IMR-90 (cell line): ENCODE measurements at regions not wholly inside any gene's neighbourhood (a gene's known extent, or its start where the extent isn't known, plus 50 kb on each side); places are given as distances from the start of the nearest gene placed in this dataset.

Experiments used
- ATAC-seq: fragments of 200-7000 bp; cut with Tn5 transposase; 2 replicates; pipeline ENCODE4 v1.9.1; 2020; ENCODE audit warnings: low read depth, mild to moderate bottlenecking, moderate library complexity
- BruUV-seq: library from RNA; stranded (reverse); fragments of 400-500 nt; replicated peaks from 2 replicates; lab custom pipeline; 2021; lab: Mats Ljungman, UMichigan
- CTCF ChIA-PET: fragments of 300-600 bp; formaldehyde crosslinking; extraction: SDS; loops from one replicate; lab custom pipeline; 2021; ENCODE audit warnings: antibody characterized with exemption; lab: Yijun Ruan, JAX
- POLR2A ChIA-PET: fragments of 300-600 bp; sonication (Branson Sonifier 250); formaldehyde crosslinking; loops from one replicate; lab custom pipeline; 2022; ENCODE audit warnings: antibody characterized with exemption; ENCODE audit not compliant: unreplicated experiment; lab: Charles Lee
- DNase-seq: peaks from one replicate; pipeline ENCODE4 v3.0.0; 2013
- H2AFZ ChIP-seq: replicated peaks from 2 replicates; pipeline ENCODE3; 2013; ENCODE audit warnings: low read length, mild to moderate bottlenecking; ENCODE audit not compliant: poor library complexity
- H2AK5ac ChIP-seq: 2 replicates; pipeline ENCODE4 v1.6.1; 2013; ENCODE audit warnings: low read depth, low read length, inconsistent platforms
- H2AK9ac ChIP-seq: replicated peaks from 2 replicates; pipeline ENCODE3; 2013; ENCODE audit warnings: mild to moderate bottlenecking, low read depth, low read length, moderate library complexity; ENCODE audit not compliant: poor library complexity
- H2BK120ac ChIP-seq: 2 replicates; pipeline ENCODE4 v1.6.1; 2013; ENCODE audit warnings: low read depth, low read length, inconsistent platforms
- H2BK15ac ChIP-seq: 3 replicates; pipeline ENCODE4 v1.6.1; 2013; ENCODE audit warnings: low read depth, low read length, inconsistent platforms
- H2BK20ac ChIP-seq: 2 replicates; pipeline ENCODE4 v1.6.1; 2013; ENCODE audit warnings: low read depth, mild to moderate bottlenecking, inconsistent platforms, low read length, moderate library complexity
- H2BK5ac ChIP-seq: 2 replicates; pipeline ENCODE4 v1.6.1; 2013; ENCODE audit warnings: mild to moderate bottlenecking, low read depth, low read length, inconsistent platforms; ENCODE audit not compliant: poor library complexity, severe bottlenecking
- H3K14ac ChIP-seq: replicated peaks from 2 replicates; pipeline ENCODE4 v1.6.1; 2013; ENCODE audit warnings: low read depth, low read length, inconsistent platforms
- H3K18ac ChIP-seq: 2 replicates; pipeline ENCODE4 v1.6.1; 2013; ENCODE audit warnings: low read depth, low read length, control low read depth
- H3K23ac ChIP-seq: 2 replicates; pipeline ENCODE4 v1.6.1; 2013; ENCODE audit warnings: low read depth, low read length, inconsistent platforms
- H3K27ac ChIP-seq: 2 replicates; pipeline ENCODE4 v1.5.1; 2013; ENCODE audit warnings: mild to moderate bottlenecking, control low read depth, low read length; ENCODE audit not compliant: insufficient read depth
- H3K27me3 ChIP-seq: 2 replicates; pipeline ENCODE4 v1.6.1; 2013; ENCODE audit warnings: low read length; ENCODE audit not compliant: control insufficient read depth, insufficient read depth
- H3K36me3 ChIP-seq: 2 replicates; pipeline ENCODE4 v1.6.1; 2013; ENCODE audit warnings: low read length, mixed read lengths; ENCODE audit not compliant: control insufficient read depth, insufficient read depth
- H3K4ac ChIP-seq: 2 replicates; pipeline ENCODE4 v1.6.1; 2013; ENCODE audit warnings: low read depth, low read length, inconsistent platforms
- H3K4me1 ChIP-seq: 2 replicates; pipeline ENCODE4 v1.6.1; 2013; ENCODE audit warnings: low read length, mixed read lengths; ENCODE audit not compliant: control insufficient read depth, insufficient read depth
- H3K4me2 ChIP-seq: 2 replicates; pipeline ENCODE4 v1.6.1; 2013; ENCODE audit warnings: low read depth, mild to moderate bottlenecking, control low read depth, low read length, moderate library complexity
- H3K4me3 ChIP-seq: 2 replicates; pipeline ENCODE4 v1.5.1; 2013; ENCODE audit warnings: low read depth, mild to moderate bottlenecking, control low read depth, low read length, moderate library complexity; ENCODE audit not compliant: insufficient read depth
- H3K56ac ChIP-seq: 2 replicates; pipeline ENCODE4 v1.6.1; 2013; ENCODE audit warnings: low read length, inconsistent platforms; ENCODE audit not compliant: insufficient read depth; ENCODE audit errors: extremely low read depth
- H3K79me1 ChIP-seq, 2 experiments: 2 replicates each; pipeline ENCODE4 v1.6.1; 2013; ENCODE audit warnings: low read length in 2 of 2, inconsistent platforms in 1 of 2, low read depth in 1 of 2
- H3K9ac ChIP-seq: 2 replicates; pipeline ENCODE4 v1.6.1; 2013; ENCODE audit warnings: low read depth, low read length, control low read depth
- H3K9me1 ChIP-seq: 2 replicates; pipeline ENCODE4 v1.6.1; 2013; ENCODE audit warnings: low read length, inconsistent platforms; ENCODE audit not compliant: insufficient read depth
- H3K9me3 ChIP-seq: 2 replicates; pipeline ENCODE4 v1.6.1; 2013; ENCODE audit warnings: low read length; ENCODE audit not compliant: control insufficient read depth, insufficient read depth
- H4K20me1 ChIP-seq: 2 replicates; pipeline ENCODE4 v1.6.1; 2013; ENCODE audit warnings: low read length, inconsistent platforms; ENCODE audit not compliant: insufficient read depth
- H4K5ac ChIP-seq: 2 replicates; pipeline ENCODE4 v1.6.1; 2013; ENCODE audit warnings: mild to moderate bottlenecking, low read depth, low read length, control low read depth
- H4K8ac ChIP-seq, 2 experiments: 2 replicates each; pipeline ENCODE4 v1.6.1; 2013; ENCODE audit warnings: low read depth in 2 of 2, low read length in 2 of 2, control low read depth in 1 of 2, inconsistent platforms in 1 of 2
- H4K91ac ChIP-seq: 2 replicates; pipeline ENCODE4 v1.6.1; 2013; ENCODE audit warnings: low read depth, low read length, inconsistent platforms; ENCODE audit not compliant: insufficient read depth
- BHLHE40 ChIP-seq: fragments of 150-350 bp; IDR thresholded peaks from 2 replicates; pipeline ENCODE4 v1.6.1; 2016; ENCODE audit warnings: mild to moderate bottlenecking, low read depth, low read length
- CEBPB ChIP-seq: IDR thresholded peaks from 2 replicates; pipeline ENCODE4 v1.6.1; 2012; ENCODE audit warnings: low read depth, low read length, improper control_type of control experiment
- CHD1 ChIP-seq: IDR thresholded peaks from 2 replicates; pipeline ENCODE4 v1.6.1; 2012; ENCODE audit warnings: low read depth, low read length, improper control_type of control experiment
- FOS ChIP-seq: fragments of 150-350 bp; IDR thresholded peaks from 2 replicates; pipeline ENCODE4 v1.6.1; 2016; ENCODE audit warnings: low read depth, low read length
- MAFK ChIP-seq: IDR thresholded peaks from 2 replicates; pipeline ENCODE4 v1.6.1; 2012; ENCODE audit warnings: low read depth, low read length, improper control_type of control experiment
- MAZ ChIP-seq: IDR thresholded peaks from 2 replicates; pipeline ENCODE4 v1.6.1; 2012; ENCODE audit warnings: low read depth, mild to moderate bottlenecking, low read length, improper control_type of control experiment, moderate library complexity, borderline replicate concordance
- MXI1 ChIP-seq: IDR thresholded peaks from 2 replicates; pipeline ENCODE4 v1.6.1; 2012; ENCODE audit warnings: low read depth, mild to moderate bottlenecking, low read length, moderate library complexity, borderline replicate concordance
- NFE2L2 ChIP-seq: fragments of 150-350 bp; IDR thresholded peaks from 2 replicates; pipeline ENCODE4 v1.6.1; 2016; ENCODE audit warnings: low read depth, mild to moderate bottlenecking, low read length
- POLR2A ChIP-seq: IDR thresholded peaks from 2 replicates; pipeline ENCODE4 v1.6.1; 2012; ENCODE audit warnings: mild to moderate bottlenecking, low read depth, low read length
- RAD21 ChIP-seq: IDR thresholded peaks from 2 replicates; pipeline ENCODE4 v1.6.1; 2012; ENCODE audit warnings: low read length, improper control_type of control experiment
- RCOR1 ChIP-seq: IDR thresholded peaks from 2 replicates; pipeline ENCODE4 v1.6.1; 2012; ENCODE audit warnings: mild to moderate bottlenecking, low read length, improper control_type of control experiment; ENCODE audit not compliant: insufficient replicate concordance
- RFX5 ChIP-seq: IDR thresholded peaks from 2 replicates; pipeline ENCODE4 v1.8.0; 2012; ENCODE audit warnings: low read depth, mild to moderate bottlenecking, low read length, moderate library complexity
- SMC3 ChIP-seq: fragments of 150-350 bp; IDR thresholded peaks from 2 replicates; pipeline ENCODE4 v1.6.1; 2016; ENCODE audit warnings: low read depth, mild to moderate bottlenecking, antibody characterized with exemption, low read length, moderate library complexity
- USF2 ChIP-seq: fragments of 150-350 bp; IDR thresholded peaks from 2 replicates; pipeline ENCODE4 v1.6.1; 2017; ENCODE audit warnings: mild to moderate bottlenecking, antibody characterized with exemption, low read length, low read depth
- whole genome bisulfite sequencing, 2 experiments: methylation state at CpG; one replicate each; pipeline versions ENCODE4 v1.1.5 to v1.1.7; 2013; ENCODE audit warnings: missing lambda C conversion rate in 2 of 2; ENCODE audit not compliant: insufficient read length in 1 of 2; ENCODE audit errors: extremely low coverage in 2 of 2; 5-methylcytosine and 5-hydroxymethylcytosine counted together
- dilution Hi-C: fragments of 300-500 bp; cut with HindIII; formaldehyde crosslinking; loops from one replicate; pipeline ENCODE4 v1.14.3; 2018; ENCODE audit warnings: low sequenced_read_pairs; ENCODE audit not compliant: unreplicated experiment
- in situ Hi-C: fragments of 300-500 bp; cut with MboI; formaldehyde crosslinking; loops from 3 replicates; pipeline ENCODE4 v1.14.3; 2019; ENCODE audit warnings: low sequenced_read_pairs, inconsistent platforms, mixed read lengths
- intact Hi-C: fragments of 100-400 bp; cut with micrococcal nuclease; formaldehyde crosslinking; loops from 2 replicates; pipeline ENCODE4 v1.10.0; 2022
- TF ChIP-seq, protein P1 (sequence below): fragments of 150-350 bp; IDR thresholded peaks from 2 replicates; pipeline ENCODE4 v1.6.1; 2016; ENCODE audit warnings: low read depth, mild to moderate bottlenecking, low read length, moderate library complexity, borderline replicate concordance
- TF ChIP-seq, protein P2 (sequence below): conservative IDR thresholded peaks from 2 replicates; pipeline ENCODE4 v1.5.1; 2012; ENCODE audit warnings: mild to moderate bottlenecking, low read depth, low read length, improper control_type of control experiment

GRCh38 chr1:199875856-199876255 is 151.7 kb upstream of the NR5A2 start:
- Histone ChIP-seq H3K14ac (no peak overlapping the region), H3K9me1 (no peaks in the 10 kb centered on the region), H3K27me3 (no peaks in the 10 kb centered on the region), H2BK5ac (no peak overlapping the region), H3K36me3 (no peaks in the 10 kb centered on the region), H4K5ac (no peak overlapping the region), H3K9me3 (no peaks in the 10 kb centered on the region), H3K23ac (no peak overlapping the region), H3K9ac (no peak overlapping the region), H2BK20ac (no peak overlapping the region), H2BK120ac (no peak overlapping the region), H4K8ac (no peak overlapping the region), H4K20me1 (no peaks in the 10 kb centered on the region), H2AFZ (no peak overlapping the region), H3K79me1 (no peaks in the 10 kb centered on the region), H2AK9ac (no peak overlapping the region), H3K27ac (no peak overlapping the region), H3K56ac (no peak overlapping the region), H3K4ac (no peak overlapping the region), H3K4me3 (no peak overlapping the region), H3K4me2 (no peak overlapping the region), H3K4me1 (no peaks in the 10 kb centered on the region), H4K91ac (no peak overlapping the region), H3K18ac (no peak overlapping the region), H2BK15ac (no peak overlapping the region), H2AK5ac (no peak overlapping the region)
- POLR2A ChIA-PET, result no interaction called here
- intact Hi-C loops, result no loop called here
- DNase-seq (no peak), ATAC-seq (no peak)
- no TSS peak for BruUV-seq
- TF ChIP-seq RFX5 (no peak), MXI1 (no peak), USF2 (no peak), CHD1 (no peak), BHLHE40 (no peak), NFE2L2 (no peak), FOS (no peak), MAFK (no peak), CEBPB (no peak), MAZ (no peak), SMC3 (no peak), RAD21 (no peak), RCOR1 (no peak), POLR2A (no peak)
- TF ChIP-seq, protein P1, sequence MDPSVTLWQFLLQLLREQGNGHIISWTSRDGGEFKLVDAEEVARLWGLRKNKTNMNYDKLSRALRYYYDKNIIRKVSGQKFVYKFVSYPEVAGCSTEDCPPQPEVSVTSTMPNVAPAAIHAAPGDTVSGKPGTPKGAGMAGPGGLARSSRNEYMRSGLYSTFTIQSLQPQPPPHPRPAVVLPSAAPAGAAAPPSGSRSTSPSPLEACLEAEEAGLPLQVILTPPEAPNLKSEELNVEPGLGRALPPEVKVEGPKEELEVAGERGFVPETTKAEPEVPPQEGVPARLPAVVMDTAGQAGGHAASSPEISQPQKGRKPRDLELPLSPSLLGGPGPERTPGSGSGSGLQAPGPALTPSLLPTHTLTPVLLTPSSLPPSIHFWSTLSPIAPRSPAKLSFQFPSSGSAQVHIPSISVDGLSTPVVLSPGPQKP, result no peak
- TF ChIP-seq, protein P2, sequence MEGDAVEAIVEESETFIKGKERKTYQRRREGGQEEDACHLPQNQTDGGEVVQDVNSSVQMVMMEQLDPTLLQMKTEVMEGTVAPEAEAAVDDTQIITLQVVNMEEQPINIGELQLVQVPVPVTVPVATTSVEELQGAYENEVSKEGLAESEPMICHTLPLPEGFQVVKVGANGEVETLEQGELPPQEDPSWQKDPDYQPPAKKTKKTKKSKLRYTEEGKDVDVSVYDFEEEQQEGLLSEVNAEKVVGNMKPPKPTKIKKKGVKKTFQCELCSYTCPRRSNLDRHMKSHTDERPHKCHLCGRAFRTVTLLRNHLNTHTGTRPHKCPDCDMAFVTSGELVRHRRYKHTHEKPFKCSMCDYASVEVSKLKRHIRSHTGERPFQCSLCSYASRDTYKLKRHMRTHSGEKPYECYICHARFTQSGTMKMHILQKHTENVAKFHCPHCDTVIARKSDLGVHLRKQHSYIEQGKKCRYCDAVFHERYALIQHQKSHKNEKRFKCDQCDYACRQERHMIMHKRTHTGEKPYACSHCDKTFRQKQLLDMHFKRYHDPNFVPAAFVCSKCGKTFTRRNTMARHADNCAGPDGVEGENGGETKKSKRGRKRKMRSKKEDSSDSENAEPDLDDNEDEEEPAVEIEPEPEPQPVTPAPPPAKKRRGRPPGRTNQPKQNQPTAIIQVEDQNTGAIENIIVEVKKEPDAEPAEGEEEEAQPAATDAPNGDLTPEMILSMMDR, result no peak
- in situ Hi-C loops, result no loop called here
- CTCF ChIA-PET, result no interaction called here
- no CpG with 5 or more reads among the region's 6 CpGs for WGBS, 2 experiments
- dilution Hi-C loops, result no loop called here
